ENCODE measurements at regions not wholly inside any gene's neighbourhood (a gene's known extent, or its start where the extent isn't known, plus 50 kb on each side); places are given as distances from the start of the nearest gene placed in this dataset.

GRCh38 chr14:83207550-83207949, 1673.9 kb upstream of the SEL1L start:
- TF ChIP-seq CTCF (conservative IDR thresholded peaks at IDR 0.05; ENCODE audit: low read length) (no peak), EZH2phosphoT487 (IDR thresholded peaks at IDR 0.05; ENCODE audit: borderline replicate concordance, low read depth, low read length) (no peak)

Data from OCI-LY7 (cell line).